ENCODE measurements at regions not wholly inside any gene's neighbourhood (a gene's known extent, or its start where the extent isn't known, plus 50 kb on each side); places are given as distances from the start of the nearest gene placed in this dataset.

- TF ChIP-seq GATA3 (IDR thresholded peaks at IDR 0.05; ENCODE audit: low read depth, low read length) (no peak), GATA2 (IDR thresholded peaks at IDR 0.05; ENCODE audit: low read depth, low read length) (no peak)
These were observed 1449.7 kb downstream of the PCDH7 start for GRCh38 chr4:32169841-32170240.

All from SH-SY5Y (cell line).